B cell (primary cell): ENCODE measurements at regions not wholly inside any gene's neighbourhood (a gene's known extent, or its start where the extent isn't known, plus 50 kb on each side); places are given as distances from the start of the nearest gene placed in this dataset.
"Not testable (repeated sequence)": the region's sequence is repeated elsewhere in the genome, so short reads cannot be mapped to it uniquely, and the experiment has no call there.

Experiments used
- CTCF ChIP-seq: fragments of 200-600 bp; IDR thresholded peaks from one replicate; pipeline ENCODE4 v1.8.0; 2022; ENCODE audit warnings: antibody characterized with exemption, mild to moderate bottlenecking
- EZH2 ChIP-seq: IDR thresholded peaks from 2 replicates; pipeline ENCODE4 v1.6.1; 2012; ENCODE audit warnings: borderline replicate concordance, low read depth, mild to moderate bottlenecking, moderate library complexity, low read length; ENCODE audit not compliant: insufficient read depth, poor library complexity, severe bottlenecking

GRCh38 chr6:169856442-169857342 lies 105.3 kb downstream of the ERMARD start:
- not testable (repeated sequence) for TF ChIP-seq CTCF, EZH2
